Endothelial cell (in vitro differentiated cells): ENCODE measurements at regions not wholly inside any gene's neighbourhood (a gene's known extent, or its start where the extent isn't known, plus 50 kb on each side); places are given as distances from the start of the nearest gene placed in this dataset.

Source experiments
- DNase-seq: peaks from one replicate; pipeline ENCODE4 v3.0.0; 2021; ENCODE audit warnings: low spot score
- H3K27ac Mint-ChIP-seq: one replicate; pipeline ENCODE4 v1.8.0; 2021; ENCODE audit warnings: mixed read lengths, inconsistent platforms; ENCODE audit not compliant: unreplicated experiment
- H3K27me3 Mint-ChIP-seq: one replicate; pipeline ENCODE4 v1.8.0; 2021; ENCODE audit warnings: mild to moderate bottlenecking, moderate library complexity, mixed read lengths, inconsistent platforms; ENCODE audit not compliant: unreplicated experiment
- H3K36me3 Mint-ChIP-seq: one replicate; pipeline ENCODE4 v1.8.0; 2021; ENCODE audit warnings: mild to moderate bottlenecking, low read depth, mixed read lengths, inconsistent platforms; ENCODE audit not compliant: unreplicated experiment
- H3K4me1 Mint-ChIP-seq: one replicate; pipeline ENCODE4 v1.8.0; 2021; ENCODE audit warnings: mild to moderate bottlenecking, mixed read lengths, inconsistent platforms; ENCODE audit not compliant: unreplicated experiment
- H3K4me3 Mint-ChIP-seq: one replicate; pipeline ENCODE4 v1.8.0; 2021; ENCODE audit warnings: mild to moderate bottlenecking, mixed read lengths, inconsistent platforms; ENCODE audit not compliant: unreplicated experiment
- H3K9me3 Mint-ChIP-seq: one replicate; pipeline ENCODE4 v1.8.0; 2021; ENCODE audit warnings: mixed read lengths, inconsistent platforms; ENCODE audit not compliant: unreplicated experiment
- CTCF ChIP-seq: fragments of 200-600 bp; sonication (generic); IDR thresholded peaks from one replicate; pipeline ENCODE4 v1.5.0; 2021; ENCODE audit warnings: antibody characterized with exemption; ENCODE audit not compliant: unreplicated experiment

DNA sequence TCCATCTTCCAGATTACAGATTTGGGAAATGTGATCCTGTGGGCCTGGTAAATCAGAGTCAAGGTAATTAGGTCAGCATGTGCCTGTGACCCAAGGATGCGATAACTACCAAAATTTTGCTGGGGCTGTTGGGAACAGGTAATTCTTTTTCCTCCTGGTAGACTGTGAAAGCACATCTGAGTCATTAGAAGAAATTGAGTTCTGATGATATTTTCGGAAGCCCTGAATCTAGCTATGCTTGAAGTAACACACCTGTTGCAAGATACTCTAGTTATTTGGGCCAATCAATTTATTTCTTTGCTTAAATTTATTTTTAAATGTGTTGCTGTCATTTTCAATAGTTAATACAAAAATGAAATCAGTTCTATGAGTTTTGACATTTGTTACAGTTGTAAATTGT lies 903.6 kb downstream of the RPA4 start:
- no peak for TF ChIP-seq CTCF
- Mint-ChIP-seq H3K36me3 (no peaks in the 10 kb centered on the region), H3K27ac (no peak overlapping the region), H3K27me3 (no peaks in the 10 kb centered on the region), H3K4me1 (no peaks in the 10 kb centered on the region), H3K4me3 (no peak overlapping the region), H3K9me3 (no peaks in the 10 kb centered on the region)
- DNase-seq, result no peak

DNA sequence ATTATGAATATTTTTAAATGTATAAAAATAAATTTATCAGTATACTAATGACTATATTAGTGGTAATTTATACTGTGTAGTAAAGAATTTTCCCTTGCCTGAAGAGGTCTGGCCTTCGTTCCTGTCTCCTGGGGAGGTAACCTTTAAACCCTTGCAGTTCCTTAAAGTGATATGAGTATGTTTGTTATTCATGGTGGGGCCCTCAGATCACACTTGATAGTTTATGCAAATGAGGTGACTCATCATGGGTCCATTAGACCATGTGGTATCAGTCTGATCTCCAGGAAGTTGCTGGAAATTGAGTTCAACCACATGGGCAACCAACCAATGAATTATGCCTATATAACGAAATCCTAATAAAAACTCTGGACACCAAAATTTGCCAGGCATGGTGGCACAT lies 904.1 kb downstream of the RPA4 start:
- no peaks in the 10 kb centered on the region for H3K4me1 Mint-ChIP-seq
- TF ChIP-seq CTCF, result no peak
- no peaks in the 10 kb centered on the region for H3K9me3 Mint-ChIP-seq
- no peaks in the 10 kb centered on the region for H3K36me3 Mint-ChIP-seq
- no peak overlapping the region for H3K4me3 Mint-ChIP-seq
- DNase-seq, result no peak
- H3K27me3 Mint-ChIP-seq, result no peaks in the 10 kb centered on the region
- H3K27ac Mint-ChIP-seq, result no peak overlapping the region

GRCh38 chrX:97790850-97791249 lies 907.1 kb downstream of the RPA4 start:
- TF ChIP-seq CTCF, result no peak
- Mint-ChIP-seq H3K4me1 (no peaks in the 10 kb centered on the region), H3K36me3 (no peaks in the 10 kb centered on the region), H3K9me3 (no peaks in the 10 kb centered on the region), H3K27ac (no peak overlapping the region), H3K27me3 (no peaks in the 10 kb centered on the region), H3K4me3 (no peak overlapping the region)
- no peak for DNase-seq

DNA sequence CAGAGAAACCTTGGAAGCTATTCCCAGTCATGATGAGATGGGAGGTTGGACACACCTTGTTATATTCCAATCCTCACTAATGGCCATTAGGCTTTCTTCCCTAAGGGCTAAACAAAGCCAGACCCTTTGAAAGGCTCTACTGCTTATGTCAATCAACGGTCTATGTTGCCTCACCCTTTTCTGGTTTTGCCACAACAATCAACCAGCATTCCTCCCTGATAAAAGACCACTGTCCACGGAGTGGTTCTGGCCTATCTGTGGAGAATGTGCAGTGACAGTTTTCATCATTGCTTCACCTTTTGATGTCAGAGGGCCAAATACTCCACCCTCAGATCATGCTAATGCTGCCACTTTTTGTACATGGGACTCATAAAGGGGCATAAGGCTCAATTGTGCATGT lies 913.4 kb downstream of the RPA4 start:
- H3K4me1 Mint-ChIP-seq, result no peaks in the 10 kb centered on the region
- no peak for DNase-seq
- H3K4me3 Mint-ChIP-seq, result no peak overlapping the region
- no peak for TF ChIP-seq CTCF
- H3K9me3 Mint-ChIP-seq, result no peaks in the 10 kb centered on the region
- H3K36me3 Mint-ChIP-seq, result no peaks in the 10 kb centered on the region
- H3K27me3 Mint-ChIP-seq, result no peaks in the 10 kb centered on the region
- H3K27ac Mint-ChIP-seq, result no peak overlapping the region

DNA sequence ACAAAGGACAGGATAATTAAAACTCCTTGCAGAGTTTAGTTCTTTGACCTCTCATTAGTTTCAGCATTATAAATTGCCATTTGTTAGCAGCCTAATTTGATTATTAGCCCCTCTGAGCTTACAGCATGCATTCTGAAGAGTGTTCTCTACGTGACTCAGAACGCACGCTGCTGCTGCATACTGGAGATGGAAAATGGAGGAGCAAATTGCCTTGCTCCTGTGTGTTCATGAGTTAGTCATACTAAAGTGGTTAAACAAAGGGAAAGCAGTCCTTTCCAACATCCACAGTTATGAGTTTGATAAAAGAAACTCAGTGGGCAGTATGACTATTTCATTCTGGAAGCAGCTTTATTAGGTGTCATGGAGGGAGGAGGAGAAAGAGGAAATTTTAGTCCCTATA lies 922.5 kb downstream of the RPA4 start:
- no peaks in the 10 kb centered on the region for H3K36me3 Mint-ChIP-seq
- no peaks in the 10 kb centered on the region for H3K4me1 Mint-ChIP-seq
- H3K27me3 Mint-ChIP-seq, result no peaks in the 10 kb centered on the region
- no peak overlapping the region for H3K27ac Mint-ChIP-seq
- no peak for TF ChIP-seq CTCF
- H3K4me3 Mint-ChIP-seq, result no peak overlapping the region
- no peaks in the 10 kb centered on the region for H3K9me3 Mint-ChIP-seq
- no peak for DNase-seq
